Stimulated activated CD4-positive, alpha-beta T cell treated with anti-CD3 and anti-CD28 coated beads, Interleukin-4, amount 100 ng/mL, for 48 hours (primary cell): ENCODE measurements at regions not wholly inside any gene's neighbourhood (a gene's known extent, or its start where the extent isn't known, plus 50 kb on each side); places are given as distances from the start of the nearest gene placed in this dataset.

ENCODE experiments used
- DNase-seq, 2 donors: peaks; one replicate each; pipeline ENCODE4 v3.0.0-alpha.2; 2020; ENCODE audit warnings: low read depth in 2 of 2

GRCh38 chr2:5479265-5479928 lies 212.8 kb upstream of the SOX11 start:
- no peak for DNase-seq

GRCh38 chr2:5482929-5483331 lies 209.3 kb upstream of the SOX11 start:
- no peak for DNase-seq

GRCh38 chr2:5484868-5485267 lies 207.3 kb upstream of the SOX11 start:
- no peak for DNase-seq

- DNase-seq = no peak
Measured at GRCh38 chr2:5491523-5491922, 200.7 kb upstream of the SOX11 start.

- no peak for DNase-seq
Measured at GRCh38 chr2:5493256-5493655, 198.9 kb upstream of the SOX11 start.

- DNase-seq = no peak
Measured at GRCh38 chr2:5494212-5494611, 198.0 kb upstream of the SOX11 start.

- DNase-seq = no peak
Measured at GRCh38 chr2:5495586-5495985, 196.6 kb upstream of the SOX11 start.

GRCh38 chr2:5497874-5498273 lies 194.3 kb upstream of the SOX11 start:
- no peak for DNase-seq

GRCh38 chr2:5501807-5502206 lies 190.4 kb upstream of the SOX11 start:
- no peak for DNase-seq

- DNase-seq = no peak
Measured at GRCh38 chr2:5502385-5502784, 189.8 kb upstream of the SOX11 start.

GRCh38 chr2:5504756-5505155 lies 187.4 kb upstream of the SOX11 start:
- DNase-seq = no peak

GRCh38 chr2:5507367-5507766 lies 184.8 kb upstream of the SOX11 start:
- DNase-seq = no peak

- DNase-seq = no peak
Measured at GRCh38 chr2:5509362-5509761, 182.8 kb upstream of the SOX11 start.

- DNase-seq = no peak
Measured at GRCh38 chr2:5510082-5510481, 182.1 kb upstream of the SOX11 start.

- DNase-seq = no peak
Measured at GRCh38 chr2:5515693-5516092, 176.5 kb upstream of the SOX11 start.

- no peak for DNase-seq
Measured at GRCh38 chr2:5519286-5519685, 172.9 kb upstream of the SOX11 start.

GRCh38 chr2:5520463-5520972 lies 171.7 kb upstream of the SOX11 start:
- DNase-seq = no peak

GRCh38 chr2:5521461-5521860 lies 170.7 kb upstream of the SOX11 start:
- no peak for DNase-seq

GRCh38 chr2:5524551-5524950 lies 167.6 kb upstream of the SOX11 start:
- DNase-seq = no peak

- DNase-seq = no peak
Measured at GRCh38 chr2:5528706-5529105, 163.5 kb upstream of the SOX11 start.

GRCh38 chr2:5530011-5530696 lies 162.0 kb upstream of the SOX11 start:
- no peak for DNase-seq

- DNase-seq = no peak
Measured at GRCh38 chr2:5535301-5535700, 156.9 kb upstream of the SOX11 start.

GRCh38 chr2:5537180-5537688 lies 154.9 kb upstream of the SOX11 start:
- no peak for DNase-seq
